B cell (primary cell): ENCODE measurements at regions not wholly inside any gene's neighbourhood (a gene's known extent, or its start where the extent isn't known, plus 50 kb on each side); places are given as distances from the start of the nearest gene placed in this dataset.

Experiments
- ATAC-seq: fragments of 200-7000 bp; cut with Tn5 transposase; one replicate; pipeline ENCODE4 v1.10.0; 2021; ENCODE audit warnings: low read depth, mild to moderate bottlenecking, moderate number of reproducible peaks, moderate library complexity
- CTCF ChIA-PET: fragments of 350-600 bp; sonication (Branson Sonifier 250); formaldehyde crosslinking; loops from one replicate; lab custom pipeline; 2021; ENCODE audit warnings: antibody characterized with exemption, inconsistent platforms; lab: Charles Lee
- POLR2A ChIA-PET: fragments of 350-600 bp; sonication (Branson Sonifier 250); formaldehyde crosslinking; loops from one replicate; lab custom pipeline; 2021; ENCODE audit warnings: antibody characterized with exemption; lab: Charles Lee
- DNase-seq: peaks from one replicate; pipeline ENCODE4 v3.0.0; 2013
- H2AFZ ChIP-seq: 2 replicates; pipeline ENCODE4 v1.6.1; 2012; ENCODE audit warnings: mild to moderate bottlenecking, low read depth, low read length; ENCODE audit not compliant: insufficient read depth, poor library complexity, severe bottlenecking
- H3K27ac ChIP-seq, 2 donors: 1 replicate in 1 of 2; 2 replicates in 1 of 2; pipeline ENCODE4 v1.5.1; 2012 to 2013; ENCODE audit warnings: low read length in 2 of 2, mild to moderate bottlenecking in 2 of 2, moderate library complexity in 1 of 2
- H3K27me3 ChIP-seq, 4 experiments: fragments of 200-600 bp in 1 of 4; sonication (generic) in 1 of 4; replicated peaks in 1 of 4; 1 replicate in 2 of 4; 2 replicates in 2 of 4; pipeline versions ENCODE4 v1.6.1 to v1.7.0; 2013 to 2016; ENCODE audit warnings: low read length in 3 of 4, mild to moderate bottlenecking in 2 of 4, mixed read lengths in 1 of 4, moderate library complexity in 1 of 4; ENCODE audit not compliant: insufficient read depth in 4 of 4, control insufficient read depth in 3 of 4; ENCODE audit errors: control extremely low read depth in 1 of 4
- H3K36me3 ChIP-seq, 2 experiments: replicated peaks in 1 of 2; 1 replicate in 1 of 2; 2 replicates in 1 of 2; pipeline versions ENCODE4 v1.6.1 to v1.7.1; 2013; ENCODE audit warnings: low read length in 1 of 2; ENCODE audit not compliant: insufficient read depth in 2 of 2, control insufficient read depth in 1 of 2; ENCODE audit errors: control extremely low read depth in 1 of 2, extremely low read depth in 1 of 2
- H3K4me1 ChIP-seq, 2 donors: fragments of 200-600 bp in 1 of 2; sonication (generic) in 1 of 2; 1 replicate in 1 of 2; 2 replicates in 1 of 2; pipeline versions ENCODE4 v1.5.1 to v1.6.1; 2013 to 2017; ENCODE audit warnings: low read length in 2 of 2; ENCODE audit not compliant: control insufficient read depth in 2 of 2, insufficient read depth in 2 of 2
- H3K4me2 ChIP-seq: replicated peaks from 2 replicates; pipeline ENCODE3; 2012; ENCODE audit warnings: mild to moderate bottlenecking, low read depth, low read length; ENCODE audit not compliant: poor library complexity, severe bottlenecking
- H3K4me3 ChIP-seq, 5 experiments: fragments of 200-600 bp in 1 of 5; sonication (generic) in 1 of 5; 1 replicate in 3 of 5; 2 replicates in 2 of 5; pipeline versions ENCODE4 v1.5.1 to v1.7.0; 2011 to 2016; ENCODE audit warnings: low read length in 4 of 5, mild to moderate bottlenecking in 4 of 5, low read depth in 2 of 5, control low read depth in 1 of 5, moderate library complexity in 1 of 5; ENCODE audit not compliant: insufficient read depth in 1 of 5; ENCODE audit errors: control extremely low read depth in 1 of 5, extremely low read depth in 1 of 5
- H3K79me2 ChIP-seq: fragments of 200-600 bp; sonication (generic); one replicate; pipeline ENCODE4 v1.6.0; 2016; ENCODE audit warnings: low read length; ENCODE audit not compliant: control insufficient read depth, insufficient read depth
- H3K9ac ChIP-seq: fragments of 200-600 bp; sonication (generic); 2 replicates; pipeline ENCODE4 v1.6.1; 2017; ENCODE audit warnings: mild to moderate bottlenecking, low read length, moderate library complexity
- H3K9me3 ChIP-seq, 3 donors: one replicate each; pipeline versions ENCODE4 v1.6.1 to v1.7.1; 2013; ENCODE audit warnings: low read length in 2 of 3; ENCODE audit not compliant: control insufficient read depth in 2 of 3, insufficient read depth in 1 of 3; ENCODE audit errors: control extremely low read depth in 1 of 3
- H4K20me1 ChIP-seq: 2 replicates; pipeline ENCODE4 v1.6.0; 2012; ENCODE audit warnings: mild to moderate bottlenecking, low read length; ENCODE audit not compliant: insufficient read depth, control insufficient read depth, poor library complexity, severe bottlenecking
- H3K27ac Mint-ChIP-seq: one replicate; pipeline ENCODE4 v1.8.0; 2021; ENCODE audit warnings: mixed read lengths
- H3K27me3 Mint-ChIP-seq: one replicate; pipeline ENCODE4 v1.8.0; 2021; ENCODE audit warnings: mixed read lengths
- H3K4me1 Mint-ChIP-seq: one replicate; pipeline ENCODE4 v1.8.0; 2021; ENCODE audit warnings: mixed read lengths
- H3K4me3 Mint-ChIP-seq: one replicate; pipeline ENCODE4 v1.8.0; 2021; ENCODE audit warnings: mixed read lengths
- H3K9me3 Mint-ChIP-seq: one replicate; pipeline ENCODE4 v1.8.0; 2022; ENCODE audit warnings: mixed read lengths; ENCODE audit not compliant: insufficient read depth
- EZH2 ChIP-seq: IDR thresholded peaks from 2 replicates; pipeline ENCODE4 v1.6.1; 2012; ENCODE audit warnings: borderline replicate concordance, low read depth, mild to moderate bottlenecking, moderate library complexity, low read length; ENCODE audit not compliant: insufficient read depth, poor library complexity, severe bottlenecking
- WGBS: methylation state at CpG from one replicate; pipeline ENCODE4 v1.1.5; 2013; ENCODE audit warnings: missing lambda C conversion rate; ENCODE audit not compliant: insufficient coverage; 5-methylcytosine and 5-hydroxymethylcytosine counted together
- intact Hi-C: fragments of 100-400 bp; cut with micrococcal nuclease; formaldehyde crosslinking; loops from one replicate; pipeline ENCODE4 v1.10.0; 2022
- TF ChIP-seq, protein P1 (sequence below): fragments of 200-600 bp; IDR thresholded peaks from one replicate; pipeline ENCODE4 v1.8.0; 2022; ENCODE audit warnings: antibody characterized with exemption, mild to moderate bottlenecking

- Histone ChIP-seq H3K4me2 (no peak overlapping the region), H3K4me3 (no peak overlapping the region), H2AFZ (no peak overlapping the region), H4K20me1 (no peaks in the 10 kb centered on the region), H3K79me2 (no peaks in the 10 kb centered on the region), H3K27ac (no peak overlapping the region), H3K27me3 (peaks cover 0 to 2% (median 0%) of the 10 kb centered on the region in 4 experiments), H3K36me3 (no peaks in the 10 kb centered on the region), H3K9ac (no peak overlapping the region), H3K9me3 (no peaks in the 10 kb centered on the region), H3K4me1 (no peaks in the 10 kb centered on the region)
- ATAC-seq: no peak
- no peaks in the 10 kb centered on the region for H3K9me3 Mint-ChIP-seq
- no peaks in the 10 kb centered on the region for H3K4me1 Mint-ChIP-seq
- intact Hi-C loops: no loop called here
- no peak overlapping the region for H3K4me3 Mint-ChIP-seq
- no peak for TF ChIP-seq EZH2
- TF ChIP-seq, protein P1, sequence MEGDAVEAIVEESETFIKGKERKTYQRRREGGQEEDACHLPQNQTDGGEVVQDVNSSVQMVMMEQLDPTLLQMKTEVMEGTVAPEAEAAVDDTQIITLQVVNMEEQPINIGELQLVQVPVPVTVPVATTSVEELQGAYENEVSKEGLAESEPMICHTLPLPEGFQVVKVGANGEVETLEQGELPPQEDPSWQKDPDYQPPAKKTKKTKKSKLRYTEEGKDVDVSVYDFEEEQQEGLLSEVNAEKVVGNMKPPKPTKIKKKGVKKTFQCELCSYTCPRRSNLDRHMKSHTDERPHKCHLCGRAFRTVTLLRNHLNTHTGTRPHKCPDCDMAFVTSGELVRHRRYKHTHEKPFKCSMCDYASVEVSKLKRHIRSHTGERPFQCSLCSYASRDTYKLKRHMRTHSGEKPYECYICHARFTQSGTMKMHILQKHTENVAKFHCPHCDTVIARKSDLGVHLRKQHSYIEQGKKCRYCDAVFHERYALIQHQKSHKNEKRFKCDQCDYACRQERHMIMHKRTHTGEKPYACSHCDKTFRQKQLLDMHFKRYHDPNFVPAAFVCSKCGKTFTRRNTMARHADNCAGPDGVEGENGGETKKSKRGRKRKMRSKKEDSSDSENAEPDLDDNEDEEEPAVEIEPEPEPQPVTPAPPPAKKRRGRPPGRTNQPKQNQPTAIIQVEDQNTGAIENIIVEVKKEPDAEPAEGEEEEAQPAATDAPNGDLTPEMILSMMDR: no peak
- ChIA-PET CTCF (no interaction called here), POLR2A (no interaction called here)
- no peak overlapping the region for H3K27ac Mint-ChIP-seq
- H3K27me3 Mint-ChIP-seq: no peaks in the 10 kb centered on the region
- no peak for DNase-seq
Observed at GRCh38 chr3:144426366-144426765, 454.7 kb downstream of the DIPK2A start.

DNA sequence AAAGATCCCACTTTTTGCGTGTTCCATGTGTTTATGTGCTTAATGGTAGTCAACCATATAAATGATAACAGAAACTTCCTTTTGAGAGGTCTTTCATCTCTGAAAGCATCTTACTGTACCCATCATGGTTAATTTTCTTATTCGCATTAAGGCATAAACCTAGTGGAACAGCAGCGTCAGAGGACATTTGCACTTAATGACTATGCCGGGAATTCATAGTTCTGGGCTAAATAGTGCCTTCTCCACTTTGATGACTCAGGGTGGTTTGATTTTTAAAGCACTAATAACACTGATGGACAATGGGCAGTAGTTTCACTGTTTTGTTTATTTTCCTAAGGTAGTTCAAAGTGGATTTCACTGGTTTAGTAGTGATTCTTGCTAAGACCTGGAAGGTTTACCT, 455.3 kb downstream of the DIPK2A start:
- H3K27ac ChIP-seq: no peak overlapping the region
- Mint-ChIP-seq H3K4me1 (no peaks in the 10 kb centered on the region), H3K27me3 (peaks cover 4% of the 10 kb centered on the region), H3K4me3 (no peak overlapping the region), H3K27ac (no peak overlapping the region), H3K9me3 (no peaks in the 10 kb centered on the region)
- H3K36me3 ChIP-seq: no peaks in the 10 kb centered on the region
- no peak for TF ChIP-seq EZH2
- TF ChIP-seq, protein P1: no peak
- no peak overlapping the region for H3K4me2 ChIP-seq
- peaks cover 0 to 2% (median 0%) of the 10 kb centered on the region in 4 experiments for H3K27me3 ChIP-seq
- no peaks in the 10 kb centered on the region for H3K4me1 ChIP-seq
- no peaks in the 10 kb centered on the region for H3K79me2 ChIP-seq
- H3K9me3 ChIP-seq: no peaks in the 10 kb centered on the region
- no peaks in the 10 kb centered on the region for H4K20me1 ChIP-seq
- H3K9ac ChIP-seq: no peak overlapping the region
- CTCF ChIA-PET: no interaction called here
- WGBS: 94% methylated on average over 3 of the region's 4 CpGs
- ATAC-seq (no peak), DNase-seq (no peak)
- POLR2A ChIA-PET: no interaction called here
- no peak overlapping the region for H3K4me3 ChIP-seq
- H2AFZ ChIP-seq: no peak overlapping the region
- intact Hi-C loops: no loop called here
